ENCODE measurements at regions not wholly inside any gene's neighbourhood (a gene's known extent, or its start where the extent isn't known, plus 50 kb on each side); places are given as distances from the start of the nearest gene placed in this dataset.

GRCh38 chr15:62727501-62727900 is 315.0 kb upstream of the TPM1 start:
- TF ChIP-seq CTCF (IDR thresholded peaks at IDR 0.05 in 8 of 11, conservative IDR thresholded peaks at IDR 0.05 in 3 of 11) = no peak
- TF ChIP-seq POLR2A (IDR thresholded peaks at IDR 0.05) = no peak
- TF ChIP-seq POLR2AphosphoS5 (IDR thresholded peaks at IDR 0.05) = no peak
